ENCODE measurements at regions not wholly inside any gene's neighbourhood (a gene's known extent, or its start where the extent isn't known, plus 50 kb on each side); places are given as distances from the start of the nearest gene placed in this dataset.

GRCh38 chr20:59482351-59483187 is 121.8 kb upstream of the PHACTR3 start:
- TF ChIP-seq CTCF (IDR thresholded peaks at IDR 0.05; ENCODE audit: insufficient read depth, low read length, poor library complexity, severe bottlenecking): no peak
- TF ChIP-seq EZH2phosphoT487 (conservative IDR thresholded peaks at IDR 0.05; ENCODE audit: low read length): no peak

Data from SU-DHL-6 (cell line).